GM12892 (cell line): ENCODE measurements at regions not wholly inside any gene's neighbourhood (a gene's known extent, or its start where the extent isn't known, plus 50 kb on each side); places are given as distances from the start of the nearest gene placed in this dataset.

ENCODE experiments used
- POLR2A ChIP-seq: IDR thresholded peaks from 2 replicates; pipeline ENCODE4 v1.6.1; 2011; ENCODE audit warnings: low read depth, low read length, control low read depth
- POLR2AphosphoS5 ChIP-seq: IDR thresholded peaks from 2 replicates; pipeline ENCODE4 v1.6.1; 2011; ENCODE audit warnings: low read depth, low read length, control low read depth
- TAF1 ChIP-seq: IDR thresholded peaks from 2 replicates; pipeline ENCODE4 v1.6.1; 2011; ENCODE audit warnings: low read depth, mild to moderate bottlenecking, control low read depth, low read length, borderline replicate concordance

DNA sequence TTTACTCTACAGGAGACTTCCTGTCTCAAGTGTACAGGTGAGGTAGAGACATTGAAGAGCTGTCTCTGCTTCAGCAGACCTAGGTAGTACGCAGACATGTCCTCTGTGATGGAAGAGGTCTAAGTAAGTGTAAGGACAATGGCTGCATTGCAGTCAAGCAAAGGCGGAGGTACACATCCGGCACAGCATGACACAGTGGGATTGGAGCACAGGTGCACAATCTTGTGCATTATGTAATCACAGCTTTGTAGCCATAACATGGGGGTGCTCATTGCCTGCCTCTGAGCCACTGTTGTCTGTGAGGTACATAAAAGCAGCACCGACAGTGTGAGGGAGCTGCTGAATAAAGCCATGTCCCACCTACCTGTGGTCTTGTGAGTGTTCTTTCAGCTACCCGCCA is 66.4 kb upstream of the CCDC190 start:
- TF ChIP-seq POLR2A (no peak), POLR2AphosphoS5 (no peak), TAF1 (no peak)
